Mesendoderm (in vitro differentiated cells): ENCODE measurements at regions not wholly inside any gene's neighbourhood (a gene's known extent, or its start where the extent isn't known, plus 50 kb on each side); places are given as distances from the start of the nearest gene placed in this dataset.

Experiments used
- DNase-seq: peaks from one replicate; pipeline ENCODE4 v3.0.0; 2013
- H2AK5ac ChIP-seq: 2 replicates; pipeline ENCODE4 v1.6.1; 2013; ENCODE audit warnings: low read length, inconsistent platforms
- H2BK120ac ChIP-seq: 2 replicates; pipeline ENCODE4 v1.6.1; 2013; ENCODE audit warnings: low read depth, mild to moderate bottlenecking, low read length, moderate library complexity, mixed read lengths
- H2BK15ac ChIP-seq: replicated peaks from 2 replicates; pipeline ENCODE4 v1.6.1; 2013; ENCODE audit warnings: low read depth, mild to moderate bottlenecking, moderate library complexity
- H2BK5ac ChIP-seq: 2 replicates; pipeline ENCODE4 v1.6.1; 2013; ENCODE audit warnings: low read length, inconsistent platforms
- H3K18ac ChIP-seq: 2 replicates; pipeline ENCODE4 v1.6.1; 2013; ENCODE audit warnings: mild to moderate bottlenecking, low read length, mixed read lengths
- H3K23ac ChIP-seq: one replicate; pipeline ENCODE4 v1.6.1; 2013; ENCODE audit warnings: low read length
- H3K27ac ChIP-seq: 2 replicates; pipeline ENCODE4 v1.5.1; 2013; ENCODE audit warnings: low read depth, mild to moderate bottlenecking, inconsistent platforms, low read length, moderate library complexity
- H3K27me3 ChIP-seq: 2 replicates; pipeline ENCODE4 v1.6.1; 2013; ENCODE audit warnings: low read length, control low read depth, mild to moderate bottlenecking, inconsistent platforms; ENCODE audit not compliant: insufficient read depth, poor library complexity
- H3K36me3 ChIP-seq: 2 replicates; pipeline ENCODE4 v1.6.1; 2013; ENCODE audit warnings: low read length, inconsistent platforms; ENCODE audit not compliant: control insufficient read depth, insufficient read depth
- H3K4ac ChIP-seq: one replicate; pipeline ENCODE4 v1.6.1; 2013; ENCODE audit warnings: low read depth, mild to moderate bottlenecking, low read length, moderate library complexity
- H3K4me1 ChIP-seq: 2 replicates; pipeline ENCODE4 v1.6.1; 2013; ENCODE audit warnings: low read depth, low read length, inconsistent platforms; ENCODE audit not compliant: control insufficient read depth
- H3K4me2 ChIP-seq: 2 replicates; pipeline ENCODE4 v1.6.1; 2013; ENCODE audit warnings: low read length
- H3K4me3 ChIP-seq: 2 replicates; pipeline ENCODE4 v1.5.1; 2013; ENCODE audit warnings: mild to moderate bottlenecking, low read length
- H3K56ac ChIP-seq: one replicate; pipeline ENCODE4 v1.6.1; 2013; ENCODE audit warnings: low read length
- H3K79me1 ChIP-seq: 2 replicates; pipeline ENCODE4 v1.6.1; 2013; ENCODE audit warnings: low read length, inconsistent platforms
- H3K79me2 ChIP-seq: 2 replicates; pipeline ENCODE4 v1.6.1; 2013; ENCODE audit warnings: mild to moderate bottlenecking, low read length; ENCODE audit not compliant: control insufficient read depth, insufficient read depth
- H3K9ac ChIP-seq: 2 replicates; pipeline ENCODE4 v1.6.1; 2013; ENCODE audit warnings: low read length, inconsistent platforms
- H4K5ac ChIP-seq: one replicate; pipeline ENCODE4 v1.6.1; 2013; ENCODE audit warnings: low read length
- H4K8ac ChIP-seq: one replicate; pipeline ENCODE4 v1.6.1; 2013; ENCODE audit warnings: low read depth, mild to moderate bottlenecking, control low read depth, low read length, moderate library complexity
- WGBS: extraction: QIAGEN DNeasy Blood & Tissue Kit; methylation state at CpG from one replicate; pipeline ENCODE4 v1.1.7; 2013; ENCODE audit warnings: low lambda C conversion rate, missing lambda C conversion rate; ENCODE audit not compliant: insufficient coverage; ENCODE audit errors: extremely low coverage; 5-methylcytosine and 5-hydroxymethylcytosine counted together

GRCh38 chr6:92497281-92497680, 922.1 kb downstream of the EPHA7 start:
- no peak overlapping the region for H3K18ac ChIP-seq
- no peak overlapping the region for H3K9ac ChIP-seq
- no peak overlapping the region for H2BK5ac ChIP-seq
- H2AK5ac ChIP-seq, result no peak overlapping the region
- no peaks in the 10 kb centered on the region for H3K79me2 ChIP-seq
- H3K4me3 ChIP-seq, result no peak overlapping the region
- H3K27ac ChIP-seq, result no peak overlapping the region
- no peak overlapping the region for H2BK15ac ChIP-seq
- H3K4ac ChIP-seq, result no peak overlapping the region
- H4K8ac ChIP-seq, result no peak overlapping the region
- no peak overlapping the region for H3K23ac ChIP-seq
- H3K56ac ChIP-seq, result no peak overlapping the region
- no peak overlapping the region for H3K4me2 ChIP-seq
- H3K36me3 ChIP-seq, result no peaks in the 10 kb centered on the region
- DNase-seq, result no peak
- 100% methylated on average over 1 of the region's 2 CpGs for WGBS
- no peak overlapping the region for H4K5ac ChIP-seq
- H2BK120ac ChIP-seq, result no peak overlapping the region
- no peaks in the 10 kb centered on the region for H3K27me3 ChIP-seq
- no peaks in the 10 kb centered on the region for H3K4me1 ChIP-seq
- no peaks in the 10 kb centered on the region for H3K79me1 ChIP-seq

DNA sequence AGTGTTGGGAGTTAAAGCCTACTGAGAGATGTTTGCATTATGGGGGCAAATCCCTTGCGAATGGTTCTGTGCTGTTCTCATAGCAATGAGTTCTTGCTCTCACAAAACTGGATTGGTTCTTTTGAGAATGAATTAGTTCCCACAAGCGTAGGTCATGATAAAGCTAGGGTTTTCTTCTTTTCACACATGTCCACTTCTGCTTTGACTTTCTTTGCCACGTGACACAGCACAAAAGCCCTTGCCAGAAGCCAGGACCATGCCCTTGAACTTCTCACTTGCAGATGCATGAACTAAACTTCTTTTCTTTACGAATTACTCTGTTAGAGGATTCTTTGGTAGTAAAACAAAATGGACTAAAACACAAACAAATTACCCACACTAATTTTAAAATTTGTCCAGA, 922.8 kb downstream of the EPHA7 start:
- Histone ChIP-seq H4K5ac (no peak overlapping the region), H3K56ac (no peak overlapping the region), H2BK120ac (no peak overlapping the region), H3K79me1 (no peaks in the 10 kb centered on the region), H4K8ac (no peak overlapping the region), H3K4me3 (no peak overlapping the region), H2BK5ac (no peak overlapping the region), H3K79me2 (no peaks in the 10 kb centered on the region), H3K4me1 (no peaks in the 10 kb centered on the region), H3K23ac (no peak overlapping the region), H3K27ac (no peak overlapping the region), H3K18ac (no peak overlapping the region), H2BK15ac (no peak overlapping the region), H2AK5ac (no peak overlapping the region), H3K4me2 (no peak overlapping the region), H3K9ac (no peak overlapping the region), H3K36me3 (no peaks in the 10 kb centered on the region), H3K27me3 (no peaks in the 10 kb centered on the region), H3K4ac (no peak overlapping the region)
- peak; percentile 2 for DNase-seq
- no CpG with 5 or more reads among the region's 4 CpGs for WGBS

DNA sequence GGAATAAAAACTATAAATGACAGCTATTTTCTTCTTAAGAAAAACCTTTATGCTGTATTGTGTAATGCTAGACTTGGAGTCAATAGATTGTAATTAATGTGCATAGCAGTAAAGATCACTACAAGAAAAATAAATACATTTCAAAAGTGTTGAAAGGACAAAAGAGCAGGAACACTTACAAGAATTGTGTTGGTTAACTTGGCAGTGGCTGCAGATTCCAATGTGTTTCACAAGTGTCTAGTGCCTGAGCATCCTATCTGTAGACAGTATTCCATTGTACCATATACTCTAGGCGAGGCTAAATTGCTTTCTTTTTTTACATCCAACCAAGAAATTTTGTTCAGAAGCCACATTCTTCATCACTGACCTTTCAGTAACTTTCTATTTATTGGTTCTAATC, 924.1 kb downstream of the EPHA7 start:
- no peak overlapping the region for H2AK5ac ChIP-seq
- H3K36me3 ChIP-seq, result no peaks in the 10 kb centered on the region
- H3K4ac ChIP-seq, result no peak overlapping the region
- H3K4me1 ChIP-seq, result no peaks in the 10 kb centered on the region
- no peak overlapping the region for H3K18ac ChIP-seq
- no peak overlapping the region for H4K8ac ChIP-seq
- no CpG with 5 or more reads among the region's 1 CpG for WGBS
- no peak overlapping the region for H4K5ac ChIP-seq
- H2BK15ac ChIP-seq, result no peak overlapping the region
- H3K79me1 ChIP-seq, result no peaks in the 10 kb centered on the region
- no peak overlapping the region for H3K27ac ChIP-seq
- no peak overlapping the region for H2BK120ac ChIP-seq
- H3K4me2 ChIP-seq, result no peak overlapping the region
- H2BK5ac ChIP-seq, result no peak overlapping the region
- H3K23ac ChIP-seq, result no peak overlapping the region
- H3K27me3 ChIP-seq, result no peaks in the 10 kb centered on the region
- H3K56ac ChIP-seq, result no peak overlapping the region
- no peaks in the 10 kb centered on the region for H3K79me2 ChIP-seq
- DNase-seq, result no peak
- H3K4me3 ChIP-seq, result no peak overlapping the region
- no peak overlapping the region for H3K9ac ChIP-seq

- Histone ChIP-seq H3K18ac (no peak overlapping the region), H3K4me1 (no peaks in the 10 kb centered on the region), H2BK120ac (no peak overlapping the region), H3K4me2 (no peak overlapping the region), H4K5ac (no peak overlapping the region), H2BK15ac (no peak overlapping the region), H3K9ac (no peak overlapping the region), H3K56ac (no peak overlapping the region), H3K4ac (no peak overlapping the region), H3K79me2 (no peaks in the 10 kb centered on the region), H3K36me3 (no peaks in the 10 kb centered on the region), H2AK5ac (no peak overlapping the region), H4K8ac (no peak overlapping the region), H2BK5ac (no peak overlapping the region), H3K23ac (no peak overlapping the region), H3K27me3 (no peaks in the 10 kb centered on the region), H3K27ac (no peak overlapping the region), H3K4me3 (no peak overlapping the region), H3K79me1 (no peaks in the 10 kb centered on the region)
- DNase-seq, result no peak
- WGBS, result no CpG with 5 or more reads among the region's 4 CpGs
Observed at GRCh38 chr6:92485487-92485886, 933.9 kb downstream of the EPHA7 start.

DNA sequence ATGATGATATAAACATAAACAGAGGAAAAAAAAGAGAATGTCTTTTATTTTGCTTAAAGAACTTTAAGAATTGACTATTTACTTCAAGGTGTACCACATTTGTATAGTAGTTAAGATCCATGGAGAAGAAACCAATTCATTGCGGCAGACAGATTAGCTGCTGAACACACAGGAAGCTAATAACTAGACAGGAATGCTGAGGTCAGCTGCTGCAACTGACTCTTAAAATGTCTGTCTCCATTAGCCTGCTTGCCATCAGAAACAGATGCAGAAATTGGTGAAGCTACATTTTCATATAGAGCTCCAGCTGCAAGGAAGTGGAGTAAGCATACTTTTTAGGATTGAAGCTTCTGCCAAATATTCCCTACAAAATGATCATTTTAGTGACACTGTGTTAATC, 939.5 kb downstream of the EPHA7 start:
- no peak overlapping the region for H3K27ac ChIP-seq
- H3K9ac ChIP-seq, result no peak overlapping the region
- no peak overlapping the region for H2AK5ac ChIP-seq
- no peak overlapping the region for H2BK5ac ChIP-seq
- no peak overlapping the region for H2BK120ac ChIP-seq
- H3K4me1 ChIP-seq, result no peaks in the 10 kb centered on the region
- no peak overlapping the region for H3K56ac ChIP-seq
- no peak overlapping the region for H3K18ac ChIP-seq
- H3K79me1 ChIP-seq, result no peaks in the 10 kb centered on the region
- H3K4ac ChIP-seq, result no peak overlapping the region
- H4K8ac ChIP-seq, result no peak overlapping the region
- H3K79me2 ChIP-seq, result no peaks in the 10 kb centered on the region
- DNase-seq, result no peak
- no peak overlapping the region for H3K4me2 ChIP-seq
- H3K23ac ChIP-seq, result no peak overlapping the region
- no peak overlapping the region for H3K4me3 ChIP-seq
- H2BK15ac ChIP-seq, result no peak overlapping the region
- no peak overlapping the region for H4K5ac ChIP-seq
- no CpG with 5 or more reads among the region's 1 CpG for WGBS
- H3K27me3 ChIP-seq, result no peaks in the 10 kb centered on the region
- H3K36me3 ChIP-seq, result no peaks in the 10 kb centered on the region

GRCh38 chr6:92473056-92473455, 946.3 kb downstream of the EPHA7 start:
- H3K27me3 ChIP-seq, result no peaks in the 10 kb centered on the region
- H2BK15ac ChIP-seq, result no peak overlapping the region
- no peak overlapping the region for H3K18ac ChIP-seq
- no peak overlapping the region for H2AK5ac ChIP-seq
- no peak overlapping the region for H2BK120ac ChIP-seq
- no peak overlapping the region for H3K4ac ChIP-seq
- no peaks in the 10 kb centered on the region for H3K4me1 ChIP-seq
- H4K5ac ChIP-seq, result no peak overlapping the region
- no peak overlapping the region for H3K4me2 ChIP-seq
- no peak for DNase-seq
- H3K36me3 ChIP-seq, result no peaks in the 10 kb centered on the region
- no peak overlapping the region for H2BK5ac ChIP-seq
- no peak overlapping the region for H3K4me3 ChIP-seq
- H3K27ac ChIP-seq, result no peak overlapping the region
- no peak overlapping the region for H3K23ac ChIP-seq
- H3K79me1 ChIP-seq, result no peaks in the 10 kb centered on the region
- no peak overlapping the region for H4K8ac ChIP-seq
- H3K79me2 ChIP-seq, result no peaks in the 10 kb centered on the region
- H3K9ac ChIP-seq, result no peak overlapping the region
- no peak overlapping the region for H3K56ac ChIP-seq
